HL-60 (cell line): ENCODE measurements at regions not wholly inside any gene's neighbourhood (a gene's known extent, or its start where the extent isn't known, plus 50 kb on each side); places are given as distances from the start of the nearest gene placed in this dataset.

ENCODE experiments used
- CTCF ChIP-seq: IDR thresholded peaks from one replicate; pipeline ENCODE4 v1.5.1; 2011; ENCODE audit warnings: low read length, control low read depth, inconsistent platforms; ENCODE audit not compliant: insufficient read depth
- GABPA ChIP-seq: IDR thresholded peaks from 2 replicates; pipeline ENCODE4 v1.6.1; 2012; ENCODE audit warnings: low read depth
- POLR2AphosphoS5 ChIP-seq: IDR thresholded peaks from 2 replicates; pipeline ENCODE4 v1.6.1; 2012; ENCODE audit warnings: low read depth
- TF ChIP-seq, protein P1 (sequence below): IDR thresholded peaks from 2 replicates; pipeline ENCODE4 v1.6.1; 2012; ENCODE audit warnings: low read depth; ENCODE audit not compliant: insufficient replicate concordance

- TF ChIP-seq, protein P1, sequence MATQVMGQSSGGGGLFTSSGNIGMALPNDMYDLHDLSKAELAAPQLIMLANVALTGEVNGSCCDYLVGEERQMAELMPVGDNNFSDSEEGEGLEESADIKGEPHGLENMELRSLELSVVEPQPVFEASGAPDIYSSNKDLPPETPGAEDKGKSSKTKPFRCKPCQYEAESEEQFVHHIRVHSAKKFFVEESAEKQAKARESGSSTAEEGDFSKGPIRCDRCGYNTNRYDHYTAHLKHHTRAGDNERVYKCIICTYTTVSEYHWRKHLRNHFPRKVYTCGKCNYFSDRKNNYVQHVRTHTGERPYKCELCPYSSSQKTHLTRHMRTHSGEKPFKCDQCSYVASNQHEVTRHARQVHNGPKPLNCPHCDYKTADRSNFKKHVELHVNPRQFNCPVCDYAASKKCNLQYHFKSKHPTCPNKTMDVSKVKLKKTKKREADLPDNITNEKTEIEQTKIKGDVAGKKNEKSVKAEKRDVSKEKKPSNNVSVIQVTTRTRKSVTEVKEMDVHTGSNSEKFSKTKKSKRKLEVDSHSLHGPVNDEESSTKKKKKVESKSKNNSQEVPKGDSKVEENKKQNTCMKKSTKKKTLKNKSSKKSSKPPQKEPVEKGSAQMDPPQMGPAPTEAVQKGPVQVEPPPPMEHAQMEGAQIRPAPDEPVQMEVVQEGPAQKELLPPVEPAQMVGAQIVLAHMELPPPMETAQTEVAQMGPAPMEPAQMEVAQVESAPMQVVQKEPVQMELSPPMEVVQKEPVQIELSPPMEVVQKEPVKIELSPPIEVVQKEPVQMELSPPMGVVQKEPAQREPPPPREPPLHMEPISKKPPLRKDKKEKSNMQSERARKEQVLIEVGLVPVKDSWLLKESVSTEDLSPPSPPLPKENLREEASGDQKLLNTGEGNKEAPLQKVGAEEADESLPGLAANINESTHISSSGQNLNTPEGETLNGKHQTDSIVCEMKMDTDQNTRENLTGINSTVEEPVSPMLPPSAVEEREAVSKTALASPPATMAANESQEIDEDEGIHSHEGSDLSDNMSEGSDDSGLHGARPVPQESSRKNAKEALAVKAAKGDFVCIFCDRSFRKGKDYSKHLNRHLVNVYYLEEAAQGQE, result no peak
- TF ChIP-seq CTCF (no peak), GABPA (no peak), POLR2AphosphoS5 (no peak)
Observed at GRCh38 chr1:229162825-229163515, 107.9 kb upstream of the RAB4A start.
